HG02885 (cell line): ENCODE measurements at regions not wholly inside any gene's neighbourhood (a gene's known extent, or its start where the extent isn't known, plus 50 kb on each side); places are given as distances from the start of the nearest gene placed in this dataset.
A peak's percentile ranks its signal among the peaks of the same experiment; 100 is the strongest.

Experiments used
- ATAC-seq: cut with Tn5 transposase; IDR thresholded peaks from one replicate; pipeline ENCODE4 v1.9.1; 2021; ENCODE audit warnings: mild to moderate bottlenecking; ENCODE audit not compliant: unreplicated experiment, poor library complexity

DNA sequence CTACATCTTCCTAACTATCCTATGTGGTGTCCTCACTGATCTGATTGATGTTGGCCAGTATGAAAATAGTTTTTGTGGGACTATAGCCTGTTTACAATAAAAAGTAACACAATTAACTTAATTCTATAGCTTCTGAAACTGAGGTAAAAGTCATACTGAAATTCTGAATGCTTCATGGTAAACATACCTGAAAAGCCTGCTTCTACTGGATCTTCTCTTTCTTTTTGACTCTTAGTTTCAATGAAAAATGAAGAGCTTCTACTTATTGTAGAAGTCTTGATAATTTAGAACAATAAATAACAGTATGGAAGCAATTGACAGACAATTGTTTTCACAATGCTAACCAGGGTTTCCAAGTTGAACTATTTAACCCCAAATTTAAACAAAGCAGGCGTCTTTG lies 383.9 kb upstream of the MMS22L start:
- peak; percentile 20 for ATAC-seq

DNA sequence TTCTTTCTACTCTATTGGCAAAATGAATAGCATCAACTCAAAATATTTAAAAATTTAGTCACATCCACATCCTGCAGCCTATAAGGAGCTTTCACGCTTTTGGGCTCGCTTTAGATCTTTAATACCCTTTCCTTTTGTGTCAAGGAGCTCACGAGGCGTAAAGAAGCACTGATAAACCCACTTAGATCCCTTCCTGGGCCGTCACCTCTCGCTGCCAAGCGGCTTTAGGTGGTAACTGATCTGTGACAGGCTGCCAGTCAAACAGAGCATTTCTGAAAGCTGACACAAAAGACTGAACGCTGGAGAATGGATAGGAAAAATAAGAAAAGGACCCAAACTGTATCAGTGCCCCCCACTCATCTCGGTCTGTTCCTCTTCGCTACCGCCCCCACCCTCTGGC lies 385.7 kb upstream of the MMS22L start:
- peak; percentile 36 for ATAC-seq

DNA sequence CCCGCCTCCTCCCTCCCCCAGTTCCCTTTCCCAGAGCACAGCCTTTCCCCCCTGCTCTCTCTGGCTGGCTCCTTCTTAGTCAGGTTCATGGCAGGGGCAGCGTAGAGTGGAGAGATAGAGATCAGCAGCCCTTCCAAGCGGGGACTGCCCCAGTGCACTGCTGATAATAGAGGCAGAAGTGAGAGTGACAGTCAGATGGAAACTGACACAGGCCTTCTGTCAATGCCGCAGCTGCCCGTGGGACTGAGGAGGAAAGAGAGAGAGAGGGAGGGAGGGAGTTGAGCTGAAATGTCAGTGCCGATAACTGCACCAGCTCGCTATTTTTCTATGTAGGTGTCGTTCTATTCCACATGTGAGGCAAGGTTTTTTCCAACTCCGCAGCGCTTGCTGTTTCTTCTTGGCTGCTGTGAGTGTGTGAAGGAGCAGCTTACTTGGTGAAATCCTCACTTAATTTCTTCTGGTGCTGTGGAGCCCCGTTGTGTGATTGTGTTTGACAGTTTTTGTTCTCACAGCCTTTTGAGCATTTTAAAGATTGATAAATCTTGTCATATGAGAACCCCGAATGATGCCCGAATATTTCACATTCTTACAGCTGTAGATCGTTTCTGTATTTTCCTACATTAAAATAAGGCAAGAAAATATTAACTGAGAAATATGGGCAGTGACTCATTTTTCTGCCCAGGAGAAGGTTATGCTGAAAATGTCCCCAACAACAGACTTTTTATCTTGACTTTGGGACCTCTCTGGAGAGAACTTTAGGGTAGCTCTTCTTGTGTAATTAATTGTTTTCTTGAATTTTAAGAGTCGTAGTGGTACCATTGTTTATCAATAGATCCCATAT lies 386.4 kb upstream of the MMS22L start:
- ATAC-seq = peak; percentile 99

GRCh38 chr6:97674802-97675201 lies 391.8 kb upstream of the MMS22L start:
- no peak for ATAC-seq

- ATAC-seq = peak; percentile 52
Observed at GRCh38 chr6:97677626-97678025, 394.6 kb upstream of the MMS22L start.

DNA sequence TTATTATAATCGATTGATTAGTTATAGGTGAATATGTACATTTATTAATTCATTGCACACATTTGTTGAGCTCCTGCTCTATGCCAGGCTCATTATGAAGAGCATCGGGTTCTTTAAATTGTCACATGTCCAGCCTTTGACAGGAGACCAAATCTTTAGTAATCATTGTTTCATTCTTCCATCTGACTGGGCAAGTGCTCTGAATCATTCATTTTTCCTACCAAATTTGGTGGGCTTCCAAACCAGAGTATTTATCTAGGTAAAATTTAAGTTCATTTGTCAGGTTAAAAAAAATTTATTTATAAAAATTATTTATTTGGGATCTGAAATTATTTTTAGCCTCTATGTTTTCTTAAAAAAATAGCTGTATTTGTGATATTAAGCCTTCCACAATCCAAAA lies 404.9 kb upstream of the MMS22L start:
- no peak for ATAC-seq

DNA sequence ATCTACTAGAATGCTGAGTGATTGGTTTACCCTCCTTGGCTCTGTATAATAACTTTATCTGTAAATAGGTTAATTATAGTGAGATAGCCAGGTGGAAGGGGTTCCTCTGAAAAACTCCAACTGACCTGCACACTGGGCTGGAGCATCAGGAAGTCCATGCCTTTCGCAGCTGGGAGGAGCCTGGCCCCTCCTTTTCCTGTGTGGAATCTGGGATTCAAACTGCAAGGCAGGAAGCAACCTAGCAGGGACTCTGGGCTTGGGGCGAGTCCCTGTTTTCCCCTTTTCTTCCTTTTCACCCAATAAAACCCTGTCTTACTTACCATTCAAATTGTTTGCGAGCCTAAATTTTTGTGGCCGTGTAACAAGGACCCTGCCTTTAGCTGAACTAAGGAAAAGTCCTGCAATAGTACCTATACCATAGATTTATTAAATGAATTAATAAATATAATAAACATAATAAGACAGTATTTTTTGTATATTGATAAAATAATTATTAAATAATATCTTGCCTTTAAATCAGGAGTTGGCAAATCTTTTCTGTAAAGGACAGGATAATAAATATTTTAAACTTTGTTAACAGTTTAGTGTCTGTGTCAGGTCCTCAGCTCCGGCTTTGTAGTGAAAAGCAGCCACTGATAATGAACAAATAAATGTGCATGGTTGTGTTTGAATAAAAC lies 406.2 kb upstream of the MMS22L start:
- no peak for ATAC-seq

DNA sequence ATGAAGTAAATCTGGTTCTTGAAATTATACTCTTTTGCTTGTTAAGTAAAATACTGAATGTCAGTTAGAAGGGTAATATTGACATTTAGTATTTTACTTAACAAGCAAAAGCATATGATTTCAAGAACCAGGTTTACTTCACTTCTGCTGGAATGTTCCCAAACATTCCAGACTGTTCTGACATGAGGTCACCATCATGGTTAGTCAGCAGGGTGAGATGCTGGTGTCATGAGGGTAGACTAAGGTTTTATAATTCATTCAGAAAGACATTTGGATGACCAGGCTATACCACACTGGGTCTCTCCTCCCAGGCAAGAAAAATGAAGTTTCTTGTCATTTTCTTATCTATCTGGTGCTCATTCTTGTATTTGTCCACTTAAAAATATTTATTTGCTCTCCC lies 414.4 kb upstream of the MMS22L start:
- no peak for ATAC-seq

DNA sequence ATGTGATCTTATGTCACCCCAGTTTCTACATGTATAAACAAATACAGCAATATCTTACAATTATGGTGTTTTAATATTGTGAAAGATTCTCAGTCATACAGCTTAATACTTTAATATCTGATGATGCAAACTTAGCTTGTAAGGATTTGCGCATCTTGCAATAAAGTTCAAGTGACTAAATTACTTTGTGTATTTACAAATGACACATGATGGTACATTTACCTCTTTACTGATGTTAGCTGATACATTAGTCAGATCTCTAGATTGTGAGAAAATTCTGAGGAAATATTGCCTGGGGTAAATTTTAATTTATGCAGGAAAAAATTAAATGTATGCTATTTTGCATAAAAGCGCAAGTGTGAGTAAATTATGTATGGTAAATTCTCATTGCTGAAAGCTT lies 418.8 kb upstream of the MMS22L start:
- no peak for ATAC-seq

GRCh38 chr6:97702248-97702647 lies 419.2 kb upstream of the MMS22L start:
- no peak for ATAC-seq

- ATAC-seq = no peak
Observed at GRCh38 chr6:97703661-97704060, 420.6 kb upstream of the MMS22L start.

DNA sequence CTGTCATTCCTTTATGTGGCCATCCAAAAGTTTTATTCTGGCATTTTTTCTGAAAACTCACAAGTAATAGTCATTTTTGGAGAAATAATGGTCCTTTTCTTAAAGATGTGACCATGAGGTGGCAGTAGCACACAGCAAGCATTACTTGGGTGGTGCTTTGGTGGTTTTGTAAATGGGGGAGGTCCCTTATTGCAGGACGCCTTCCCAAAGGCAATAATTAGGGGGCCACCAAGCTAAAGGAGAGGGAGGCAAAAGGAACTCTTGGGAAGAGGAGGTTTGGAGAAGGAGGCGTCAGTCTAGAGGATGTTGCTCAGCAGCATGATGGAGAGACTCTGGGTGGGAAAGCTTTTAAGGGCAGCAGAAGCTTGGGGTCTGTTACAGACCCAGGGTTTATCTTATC lies 422.6 kb upstream of the MMS22L start:
- peak; percentile 42 for ATAC-seq

- no peak for ATAC-seq
Observed at GRCh38 chr6:97712751-97713150, 429.7 kb upstream of the MMS22L start.

GRCh38 chr6:97714772-97715171 lies 431.8 kb upstream of the MMS22L start:
- ATAC-seq = no peak

DNA sequence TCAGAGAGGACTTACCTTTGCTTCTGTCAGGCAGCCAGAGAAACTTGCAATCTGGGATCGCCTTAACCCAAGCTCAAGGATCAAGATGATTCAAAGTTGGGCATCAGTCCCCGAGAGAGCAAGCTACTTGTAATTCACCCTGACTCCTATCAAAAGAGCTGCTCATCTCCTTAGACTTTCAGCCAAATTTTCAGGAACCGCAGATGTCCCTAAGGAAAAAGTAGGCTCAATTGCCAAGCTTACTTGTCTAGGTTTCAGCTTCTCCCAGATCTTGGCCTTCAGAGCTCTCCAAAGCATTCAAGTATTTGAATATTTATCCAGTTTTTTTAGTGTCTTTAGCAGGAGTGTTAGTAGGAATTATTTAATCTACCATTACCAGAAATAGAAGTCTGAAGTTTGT lies 434.1 kb upstream of the MMS22L start:
- no peak for ATAC-seq

- no peak for ATAC-seq
Observed at GRCh38 chr6:97726378-97726777, 443.4 kb upstream of the MMS22L start.

GRCh38 chr6:97732045-97732444 lies 449.0 kb upstream of the MMS22L start:
- ATAC-seq = no peak

DNA sequence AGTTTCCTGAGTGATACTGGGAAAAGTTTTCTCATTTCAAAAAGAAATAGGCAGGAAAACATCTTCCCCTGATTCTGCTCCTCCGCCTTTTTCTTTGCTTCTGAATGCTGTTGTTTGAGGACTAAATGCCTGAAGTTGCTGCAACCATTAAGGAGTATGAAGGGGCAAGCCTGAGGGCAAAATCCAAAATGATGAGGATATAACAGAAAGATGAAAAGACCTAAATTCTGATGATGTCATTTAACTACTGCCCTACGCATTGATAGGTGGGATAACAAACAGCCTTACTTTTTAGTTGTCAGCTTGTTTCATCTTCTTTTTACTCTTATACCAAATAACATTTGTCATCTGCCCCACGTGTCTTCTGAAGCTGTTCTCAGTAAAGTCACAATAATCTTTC lies 474.6 kb upstream of the MMS22L start:
- no peak for ATAC-seq

DNA sequence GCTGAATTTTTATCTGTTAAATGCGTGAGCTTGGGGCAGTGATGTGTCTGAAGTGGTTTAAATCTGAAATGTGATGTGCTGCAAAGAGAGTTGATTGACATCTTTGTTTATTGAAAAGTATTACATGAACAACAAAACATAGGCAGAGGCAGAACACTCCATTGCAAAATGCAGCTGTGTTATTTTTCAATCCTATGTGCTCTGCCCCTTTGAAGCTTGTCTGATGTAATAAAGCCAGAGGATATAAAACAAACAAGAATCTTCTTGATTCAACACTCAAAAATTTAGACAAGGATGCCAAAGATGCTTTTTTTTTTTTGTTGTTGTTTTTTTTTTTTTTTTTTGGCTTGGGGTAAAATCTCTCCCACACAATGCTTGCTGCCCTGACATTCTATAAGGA lies 482.4 kb upstream of the MMS22L start:
- no peak for ATAC-seq

DNA sequence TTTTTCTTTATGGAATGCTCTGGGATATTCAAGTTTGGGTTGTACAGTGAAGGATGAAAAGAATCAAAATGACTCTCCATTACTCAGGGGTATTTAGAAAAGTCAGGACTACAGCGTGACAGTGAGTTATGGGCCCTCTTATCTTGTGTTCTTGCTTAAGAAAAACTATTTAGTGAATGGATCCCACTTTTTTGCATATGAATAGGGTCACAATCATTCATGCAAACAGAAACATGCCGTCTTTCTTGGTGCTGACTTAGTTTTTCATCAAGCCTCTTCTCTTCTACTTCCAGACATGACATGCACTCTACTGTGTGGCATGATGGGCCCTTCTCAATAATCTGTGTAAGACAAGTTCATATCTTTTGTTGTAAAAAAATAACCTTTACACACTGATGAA lies 488.4 kb upstream of the MMS22L start:
- ATAC-seq = no peak

GRCh38 chr6:97775012-97775411 lies 492.0 kb upstream of the MMS22L start:
- no peak for ATAC-seq
